Hepatocyte (in vitro differentiated cells): ENCODE measurements at regions not wholly inside any gene's neighbourhood (a gene's known extent, or its start where the extent isn't known, plus 50 kb on each side); places are given as distances from the start of the nearest gene placed in this dataset.

Experiments
- CTCF ChIP-seq: fragments of 200-600 bp; sonication (generic); IDR thresholded peaks from 2 replicates; pipeline ENCODE4 v1.5.1; 2016; ENCODE audit warnings: antibody characterized with exemption, mild to moderate bottlenecking; ENCODE audit not compliant: poor library complexity
- EZH2 ChIP-seq: fragments of 200-600 bp; sonication (generic); IDR thresholded peaks from 2 replicates; pipeline ENCODE4 v1.6.1; 2016; ENCODE audit warnings: antibody characterized with exemption, mild to moderate bottlenecking, borderline replicate concordance
- EZH2phosphoT487 ChIP-seq: fragments of 200-600 bp; sonication (generic); IDR thresholded peaks from one replicate; pipeline ENCODE4 v1.6.1; 2018; ENCODE audit warnings: antibody characterized with exemption, mild to moderate bottlenecking, low read depth, moderate library complexity; ENCODE audit not compliant: unreplicated experiment, severe bottlenecking

- no peak for TF ChIP-seq CTCF
- TF ChIP-seq EZH2 = no peak
- TF ChIP-seq EZH2phosphoT487 = no peak
These were observed 793.8 kb downstream of the PLA2G4A start for GRCh38 chr1:187622545-187622944.
